ENCODE measurements at regions not wholly inside any gene's neighbourhood (a gene's known extent, or its start where the extent isn't known, plus 50 kb on each side); places are given as distances from the start of the nearest gene placed in this dataset.

GRCh38 chr20:51876313-51876940 is 74.1 kb upstream of the SALL4 start:
- no peak for DNase-seq (ENCODE audit: low read depth)

DNA sequence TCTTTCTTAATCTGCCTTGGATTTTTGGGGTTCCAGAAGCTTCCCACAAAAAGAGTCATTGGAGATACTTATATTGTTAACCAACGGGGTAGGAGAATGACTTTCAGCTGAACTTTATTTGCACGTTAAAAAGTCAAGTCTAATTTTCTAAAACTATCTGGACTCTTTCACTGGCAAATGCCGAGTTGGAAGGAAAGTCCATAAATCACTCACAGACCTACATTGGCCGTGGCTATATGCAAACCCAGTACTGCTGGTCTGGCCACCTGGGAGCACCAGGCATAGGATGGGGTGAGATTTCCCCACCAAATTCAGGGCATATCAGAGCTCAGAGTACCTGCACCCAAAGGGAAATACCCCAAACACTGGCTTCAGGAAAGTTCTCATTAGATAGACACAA is 71.3 kb upstream of the SALL4 start:
- DNase-seq (ENCODE audit: low read depth), result no peak

DNA sequence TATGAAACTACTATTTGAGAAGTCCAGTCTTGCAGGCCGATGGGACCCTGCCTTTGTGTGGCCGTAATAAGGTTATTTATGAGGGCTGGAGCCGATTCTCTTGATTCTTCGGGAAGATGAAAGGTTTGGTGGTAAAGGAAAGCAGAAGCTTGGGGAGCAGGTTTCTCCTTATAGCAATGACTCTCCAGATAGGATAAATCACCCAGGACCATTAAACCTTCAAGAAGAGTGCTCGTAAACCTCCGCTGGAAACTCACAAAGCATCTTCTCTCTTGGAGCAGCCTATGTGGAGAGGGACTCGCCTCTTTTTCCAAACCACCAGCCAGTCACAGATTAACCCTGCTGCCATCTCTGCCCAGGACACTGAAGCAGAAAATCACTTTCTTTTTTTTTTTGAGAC is 69.6 kb upstream of the SALL4 start:
- no peak for DNase-seq (ENCODE audit: low read depth)

- no peak for DNase-seq (ENCODE audit: low read depth)
These were observed 66.7 kb upstream of the SALL4 start for GRCh38 chr20:51869002-51869401.

DNA sequence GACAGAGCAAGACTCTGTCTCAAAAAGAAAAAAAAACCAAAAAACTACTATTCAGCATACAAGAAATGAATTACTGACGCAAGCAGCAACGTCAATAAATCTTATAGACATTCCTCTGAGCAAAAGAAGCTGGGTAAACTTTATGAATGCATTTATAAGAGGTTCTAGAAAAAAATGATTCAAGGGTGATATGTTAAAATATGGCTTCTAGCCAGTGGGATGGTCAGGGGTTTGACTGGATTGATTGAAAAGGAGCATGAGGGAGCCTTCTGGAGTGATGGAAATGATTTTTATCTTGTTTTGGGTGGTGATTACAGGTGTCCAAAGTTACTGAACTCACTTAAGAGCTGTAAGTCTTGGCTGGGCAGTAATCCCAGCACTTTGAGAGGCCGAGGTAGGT is 64.9 kb upstream of the SALL4 start:
- no peak for DNase-seq (ENCODE audit: low read depth)

- no peak for DNase-seq (ENCODE audit: low read depth)
These were observed 62.6 kb upstream of the SALL4 start for GRCh38 chr20:51864967-51865366.

GRCh38 chr20:51862796-51863195 is 60.5 kb upstream of the SALL4 start:
- DNase-seq (ENCODE audit: low read depth), result peak; percentile 30

DNA sequence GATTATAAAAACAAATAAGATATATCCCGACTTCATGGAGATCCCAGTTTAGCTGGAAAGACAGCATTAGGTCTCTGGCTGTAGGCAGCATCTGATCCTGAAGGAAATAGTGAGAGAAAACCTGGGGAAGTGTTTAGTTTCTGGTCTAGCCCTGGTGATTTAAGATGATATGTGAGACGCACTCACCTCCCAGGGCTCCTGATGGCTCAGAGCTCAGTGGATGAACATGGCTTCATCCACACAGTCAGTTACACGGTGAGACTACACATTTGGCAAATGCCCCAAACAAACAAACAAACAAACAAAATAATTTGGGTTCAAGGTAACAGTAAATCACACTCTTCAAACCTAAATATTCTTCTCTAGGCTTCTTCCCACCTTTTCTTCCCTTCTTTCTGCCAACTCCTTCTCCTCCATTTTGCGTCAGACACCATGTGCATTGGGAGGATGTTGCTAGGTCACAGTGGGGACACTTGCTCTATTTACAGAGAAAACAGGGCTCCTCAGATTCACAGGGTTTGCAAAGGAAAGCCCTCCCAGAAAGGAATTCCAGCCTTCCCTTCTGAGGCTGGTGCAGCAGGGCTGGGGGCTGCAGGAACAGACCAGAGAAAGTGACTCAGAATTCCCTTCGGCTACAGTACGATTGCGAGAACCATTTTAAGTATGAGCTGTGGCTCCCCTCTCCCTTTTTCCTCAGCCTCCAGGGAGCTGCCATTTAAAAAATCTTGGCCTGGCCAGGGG is 59.6 kb upstream of the SALL4 start:
- peak; percentile 10 for DNase-seq (ENCODE audit: low read depth)

DNA sequence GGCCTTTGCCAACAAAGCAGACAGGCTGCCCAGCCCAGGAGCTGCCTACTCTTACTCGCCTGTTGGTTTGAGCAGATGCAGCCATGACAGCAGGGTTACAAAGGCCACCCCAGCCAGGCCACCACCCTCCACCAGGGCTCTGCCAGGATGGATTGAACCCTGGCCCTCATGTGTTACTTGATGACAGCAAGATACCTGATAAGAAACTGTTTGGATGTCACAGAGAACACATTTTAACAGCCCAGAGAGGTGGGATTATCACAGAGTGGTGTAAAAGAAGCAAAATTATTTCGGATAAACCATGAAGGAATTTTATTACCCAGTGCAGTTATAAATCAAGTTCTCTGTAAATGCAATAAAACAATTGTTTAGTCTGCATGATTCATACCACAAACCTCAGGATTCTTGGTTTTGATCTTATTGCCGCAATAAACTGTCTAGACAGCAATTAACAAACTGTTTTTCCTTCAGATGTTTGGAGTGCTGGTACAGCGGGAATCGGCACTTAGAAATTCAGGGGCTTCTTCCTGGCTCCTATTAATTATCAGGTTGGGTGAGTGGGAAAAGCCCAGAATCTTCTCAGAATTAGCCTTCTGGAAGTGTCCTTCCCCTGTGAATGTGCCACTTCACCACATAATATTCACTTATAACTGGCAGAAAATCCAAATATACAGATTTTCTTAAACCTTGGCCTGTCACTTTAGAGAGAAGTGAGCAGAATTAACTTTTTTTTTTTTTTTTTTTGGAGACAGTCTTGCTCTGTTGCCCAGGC is 58.0 kb upstream of the SALL4 start:
- peak; percentile 88 for DNase-seq (ENCODE audit: low read depth)

GRCh38 chr20:51856432-51856831 is 54.1 kb upstream of the SALL4 start:
- DNase-seq (ENCODE audit: low read depth), result peak; percentile 46

DNA sequence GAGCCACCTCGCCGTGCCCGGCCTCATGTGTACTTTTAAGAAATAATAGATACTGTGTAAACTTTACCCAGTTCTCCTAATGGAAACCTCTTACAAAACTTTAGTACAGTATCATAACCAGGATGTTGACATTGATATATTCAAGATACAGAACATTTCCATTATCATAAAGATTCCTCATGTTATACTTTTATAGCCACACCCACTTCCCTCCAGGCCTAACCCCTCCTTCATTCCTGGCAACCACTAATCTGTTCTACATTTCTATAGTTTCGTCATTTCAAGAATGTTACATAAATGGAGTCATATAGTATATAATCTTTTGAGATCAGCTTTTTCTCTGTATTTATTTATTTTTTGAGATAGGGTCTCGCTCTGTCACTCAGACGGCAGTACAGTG is 52.6 kb upstream of the SALL4 start:
- peak; percentile 26 for DNase-seq (ENCODE audit: low read depth)

Measured in amniotic epithelial cell (primary cell).